ENCODE measurements at regions not wholly inside any gene's neighbourhood (a gene's known extent, or its start where the extent isn't known, plus 50 kb on each side); places are given as distances from the start of the nearest gene placed in this dataset.

DNA sequence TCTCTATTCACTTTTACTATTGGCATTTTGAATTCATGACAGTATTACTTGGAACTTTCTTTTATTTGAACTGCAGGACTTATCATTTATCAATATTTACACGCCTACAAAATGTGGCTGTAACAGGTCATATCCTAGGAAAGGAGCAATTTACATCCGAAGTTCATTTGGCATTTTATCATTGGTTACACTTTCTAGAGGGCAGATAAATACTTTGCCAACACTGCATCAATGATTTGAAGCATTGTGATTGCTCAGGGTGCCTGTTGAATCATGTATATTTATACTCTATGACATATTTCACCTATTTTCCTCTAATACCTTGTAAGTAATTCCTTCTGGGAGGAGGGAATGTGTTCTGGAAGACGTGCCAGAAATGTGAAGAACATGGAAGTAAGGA, 136.7 kb downstream of the MID1IP1 start:
- TF ChIP-seq MXI1 (conservative IDR thresholded peaks at IDR 0.05; ENCODE audit: poor library complexity, severe bottlenecking), result no peak
- no peak for TF ChIP-seq EZH2 (IDR thresholded peaks at IDR 0.05; ENCODE audit: borderline replicate concordance, insufficient read depth, low read length, poor library complexity, severe bottlenecking)
- TF ChIP-seq POLR2AphosphoS5 (IDR thresholded peaks at IDR 0.05), result no peak
- TF ChIP-seq CTCF (IDR thresholded peaks at IDR 0.05; ENCODE audit: poor library complexity, severe bottlenecking), result no peak
- no peak for TF ChIP-seq EP300 (conservative IDR thresholded peaks at IDR 0.05; ENCODE audit: poor library complexity, severe bottlenecking)
- TF ChIP-seq TAF1 (IDR thresholded peaks at IDR 0.05; ENCODE audit: low read depth), result no peak
- no peak for TF ChIP-seq RAD21 (conservative IDR thresholded peaks at IDR 0.05)
- TF ChIP-seq SMC3 (conservative IDR thresholded peaks at IDR 0.05; ENCODE audit: poor library complexity), result no peak
- TF ChIP-seq, protein P1, sequence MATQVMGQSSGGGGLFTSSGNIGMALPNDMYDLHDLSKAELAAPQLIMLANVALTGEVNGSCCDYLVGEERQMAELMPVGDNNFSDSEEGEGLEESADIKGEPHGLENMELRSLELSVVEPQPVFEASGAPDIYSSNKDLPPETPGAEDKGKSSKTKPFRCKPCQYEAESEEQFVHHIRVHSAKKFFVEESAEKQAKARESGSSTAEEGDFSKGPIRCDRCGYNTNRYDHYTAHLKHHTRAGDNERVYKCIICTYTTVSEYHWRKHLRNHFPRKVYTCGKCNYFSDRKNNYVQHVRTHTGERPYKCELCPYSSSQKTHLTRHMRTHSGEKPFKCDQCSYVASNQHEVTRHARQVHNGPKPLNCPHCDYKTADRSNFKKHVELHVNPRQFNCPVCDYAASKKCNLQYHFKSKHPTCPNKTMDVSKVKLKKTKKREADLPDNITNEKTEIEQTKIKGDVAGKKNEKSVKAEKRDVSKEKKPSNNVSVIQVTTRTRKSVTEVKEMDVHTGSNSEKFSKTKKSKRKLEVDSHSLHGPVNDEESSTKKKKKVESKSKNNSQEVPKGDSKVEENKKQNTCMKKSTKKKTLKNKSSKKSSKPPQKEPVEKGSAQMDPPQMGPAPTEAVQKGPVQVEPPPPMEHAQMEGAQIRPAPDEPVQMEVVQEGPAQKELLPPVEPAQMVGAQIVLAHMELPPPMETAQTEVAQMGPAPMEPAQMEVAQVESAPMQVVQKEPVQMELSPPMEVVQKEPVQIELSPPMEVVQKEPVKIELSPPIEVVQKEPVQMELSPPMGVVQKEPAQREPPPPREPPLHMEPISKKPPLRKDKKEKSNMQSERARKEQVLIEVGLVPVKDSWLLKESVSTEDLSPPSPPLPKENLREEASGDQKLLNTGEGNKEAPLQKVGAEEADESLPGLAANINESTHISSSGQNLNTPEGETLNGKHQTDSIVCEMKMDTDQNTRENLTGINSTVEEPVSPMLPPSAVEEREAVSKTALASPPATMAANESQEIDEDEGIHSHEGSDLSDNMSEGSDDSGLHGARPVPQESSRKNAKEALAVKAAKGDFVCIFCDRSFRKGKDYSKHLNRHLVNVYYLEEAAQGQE (IDR thresholded peaks at IDR 0.05; ENCODE audit: borderline replicate concordance), result no peak
- Histone ChIP-seq H3K9ac (ENCODE audit: low read length) (no peak overlapping the region), H4K20me1 (ENCODE audit: insufficient read depth) (no peaks in the 10 kb centered on the region), H3K27ac (ENCODE audit: low read length) (no peak overlapping the region), H3F3A (ENCODE audit: insufficient read depth, low read length, poor library complexity, severe bottlenecking) (no peaks in the 10 kb centered on the region), H3K27me3 (ENCODE audit: insufficient read depth, low read depth, low read length) (no peaks in the 10 kb centered on the region), H2AFZ (ENCODE audit: low read depth, low read length) (no peak overlapping the region), H3K9me2 (ENCODE audit: insufficient read depth, low read length) (no peaks in the 10 kb centered on the region), H3K79me2 (replicated peaks; ENCODE audit: insufficient read depth, low read length) (no peaks in the 10 kb centered on the region), H3K9me3 (ENCODE audit: low read length) (no peaks in the 10 kb centered on the region), H3K4me3 (ENCODE audit: low read length) (no peak overlapping the region), H3K4me2 (ENCODE audit: low read length) (no peak overlapping the region), H3K36me3 (ENCODE audit: insufficient read depth, low read length) (no peaks in the 10 kb centered on the region)

DNA sequence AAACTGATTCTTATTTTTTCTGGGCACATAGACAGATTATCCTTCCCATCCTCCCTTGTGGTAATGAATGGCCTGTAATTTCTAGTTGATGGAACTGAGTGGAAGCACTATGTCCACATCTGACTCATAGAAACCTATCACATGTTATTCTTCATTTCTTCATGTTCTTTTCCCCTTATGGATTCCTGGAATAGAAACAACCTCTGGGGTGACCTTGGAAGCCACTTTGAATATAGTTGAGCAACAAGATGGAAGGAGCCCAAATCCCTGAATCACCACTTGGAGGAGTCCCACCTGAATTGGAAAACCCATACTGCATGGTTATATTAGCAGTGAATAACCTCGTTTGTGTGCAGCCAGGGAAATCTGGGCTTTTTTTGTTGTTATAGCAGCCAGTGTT, 137.8 kb downstream of the MID1IP1 start:
- H3K27me3 ChIP-seq (ENCODE audit: insufficient read depth, low read depth, low read length), result no peaks in the 10 kb centered on the region
- no peaks in the 10 kb centered on the region for H3F3A ChIP-seq (ENCODE audit: insufficient read depth, low read length, poor library complexity, severe bottlenecking)
- H3K9me3 ChIP-seq (ENCODE audit: low read length), result no peaks in the 10 kb centered on the region
- H3K27ac ChIP-seq (ENCODE audit: low read length), result no peak overlapping the region
- TF ChIP-seq, protein P1 (IDR thresholded peaks at IDR 0.05; ENCODE audit: borderline replicate concordance), result no peak
- no peak for TF ChIP-seq CTCF (IDR thresholded peaks at IDR 0.05; ENCODE audit: poor library complexity, severe bottlenecking)
- TF ChIP-seq SMC3 (conservative IDR thresholded peaks at IDR 0.05; ENCODE audit: poor library complexity), result no peak
- TF ChIP-seq TAF1 (IDR thresholded peaks at IDR 0.05; ENCODE audit: low read depth), result no peak
- no peak for TF ChIP-seq MXI1 (conservative IDR thresholded peaks at IDR 0.05; ENCODE audit: poor library complexity, severe bottlenecking)
- TF ChIP-seq EZH2 (IDR thresholded peaks at IDR 0.05; ENCODE audit: borderline replicate concordance, insufficient read depth, low read length, poor library complexity, severe bottlenecking), result no peak
- TF ChIP-seq POLR2AphosphoS5 (IDR thresholded peaks at IDR 0.05), result no peak
- no peak for TF ChIP-seq RAD21 (conservative IDR thresholded peaks at IDR 0.05)
- no peak for TF ChIP-seq EP300 (conservative IDR thresholded peaks at IDR 0.05; ENCODE audit: poor library complexity, severe bottlenecking)
- H3K9ac ChIP-seq (ENCODE audit: low read length), result no peak overlapping the region
- no peaks in the 10 kb centered on the region for H4K20me1 ChIP-seq (ENCODE audit: insufficient read depth)
- no peaks in the 10 kb centered on the region for H3K36me3 ChIP-seq (ENCODE audit: insufficient read depth, low read length)
- H3K9me2 ChIP-seq (ENCODE audit: insufficient read depth, low read length), result no peaks in the 10 kb centered on the region
- H3K4me3 ChIP-seq (ENCODE audit: low read length), result no peak overlapping the region
- no peak overlapping the region for H3K4me2 ChIP-seq (ENCODE audit: low read length)
- H2AFZ ChIP-seq (ENCODE audit: low read depth, low read length), result no peak overlapping the region
- no peaks in the 10 kb centered on the region for H3K79me2 ChIP-seq (replicated peaks; ENCODE audit: insufficient read depth, low read length)
